Embryonic facial prominence (tissue), 1 donor: ENCODE measurements at regions not wholly inside any gene's neighbourhood (a gene's known extent, or its start where the extent isn't known, plus 50 kb on each side); places are given as distances from the start of the nearest gene placed in this dataset.
"Not testable (repeated sequence)": the region's sequence is repeated elsewhere in the genome, so short reads cannot be mapped to it uniquely, and the experiment has no call there.

Experiments used
- DNase-seq: peaks from one replicate; pipeline ENCODE4 v3.0.0-alpha.2; 2016; ENCODE audit errors: extremely low spot score

GRCh38 chr2:176851889-176852483, 360.6 kb upstream of the HNRNPA3 start:
- no peak for DNase-seq

GRCh38 chr2:176852667-176853066, 359.9 kb upstream of the HNRNPA3 start:
- no peak for DNase-seq

- DNase-seq: no peak
Observed at GRCh38 chr2:176854062-176854461, 358.5 kb upstream of the HNRNPA3 start.

- DNase-seq: no peak
Observed at GRCh38 chr2:176854878-176855277, 357.7 kb upstream of the HNRNPA3 start.

- DNase-seq: no peak
Observed at GRCh38 chr2:176856683-176857082, 355.9 kb upstream of the HNRNPA3 start.

- DNase-seq: no peak
Observed at GRCh38 chr2:176865336-176865735, 347.3 kb upstream of the HNRNPA3 start.

GRCh38 chr2:176872406-176872805, 340.2 kb upstream of the HNRNPA3 start:
- no peak for DNase-seq

- DNase-seq: no peak
Observed at GRCh38 chr2:176873403-176873802, 339.2 kb upstream of the HNRNPA3 start.

GRCh38 chr2:176876493-176877103, 336.0 kb upstream of the HNRNPA3 start:
- DNase-seq: no peak

- no peak for DNase-seq
Observed at GRCh38 chr2:176879426-176879995, 333.1 kb upstream of the HNRNPA3 start.

- not testable (repeated sequence) for DNase-seq
Observed at GRCh38 chr2:176882045-176882444, 330.5 kb upstream of the HNRNPA3 start.

- no peak for DNase-seq
Observed at GRCh38 chr2:176885001-176885643, 327.5 kb upstream of the HNRNPA3 start.

GRCh38 chr2:176885661-176886060, 326.9 kb upstream of the HNRNPA3 start:
- no peak for DNase-seq

- DNase-seq: no peak
Observed at GRCh38 chr2:176891105-176891504, 321.5 kb upstream of the HNRNPA3 start.

GRCh38 chr2:176891857-176892256, 320.7 kb upstream of the HNRNPA3 start:
- no peak for DNase-seq

- DNase-seq: no peak
Observed at GRCh38 chr2:176892676-176893226, 319.8 kb upstream of the HNRNPA3 start.

- DNase-seq: no peak
Observed at GRCh38 chr2:176895158-176895557, 317.4 kb upstream of the HNRNPA3 start.

- no peak for DNase-seq
Observed at GRCh38 chr2:176902454-176902853, 310.1 kb upstream of the HNRNPA3 start.

- DNase-seq: not testable (repeated sequence)
Observed at GRCh38 chr2:176904053-176904452, 308.5 kb upstream of the HNRNPA3 start.

GRCh38 chr2:176907341-176907740, 305.3 kb upstream of the HNRNPA3 start:
- no peak for DNase-seq

- no peak for DNase-seq
Observed at GRCh38 chr2:176910828-176911227, 301.8 kb upstream of the HNRNPA3 start.

- no peak for DNase-seq
Observed at GRCh38 chr2:176913955-176914354, 298.6 kb upstream of the HNRNPA3 start.

- no peak for DNase-seq
Observed at GRCh38 chr2:176914371-176914770, 298.2 kb upstream of the HNRNPA3 start.
